SKM-1 (cell line): ENCODE measurements at regions not wholly inside any gene's neighbourhood (a gene's known extent, or its start where the extent isn't known, plus 50 kb on each side); places are given as distances from the start of the nearest gene placed in this dataset.
"Not testable (repeated sequence)": the region's sequence is repeated elsewhere in the genome, so short reads cannot be mapped to it uniquely, and the experiment has no call there.

Experiments
- DNase-seq: peaks from one replicate; lab custom pipeline; 2025; ENCODE audit not compliant: unreplicated experiment; lab: John Stamatoyannopoulos, UW

GRCh38 chr2:144975881-144976280 lies 456.0 kb upstream of the ZEB2 start:
- no peak for DNase-seq

DNA sequence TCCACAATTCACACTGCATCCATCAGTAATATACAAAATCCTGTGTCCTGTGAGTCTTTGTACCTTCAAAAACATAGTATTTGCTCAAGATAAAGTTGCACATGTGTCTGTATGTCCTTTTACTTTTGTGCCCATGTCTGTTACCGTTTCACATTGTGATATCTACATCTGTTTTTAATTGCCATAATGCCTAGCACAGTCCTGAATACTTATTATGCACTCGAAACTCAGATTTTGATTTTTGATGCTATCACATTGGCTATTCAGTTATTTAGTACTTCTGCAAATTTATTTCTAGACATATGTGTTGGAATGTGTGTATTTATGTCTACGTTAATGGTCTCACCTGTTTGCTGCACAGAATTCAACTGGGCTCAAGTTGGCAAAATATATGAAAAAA lies 452.8 kb upstream of the ZEB2 start:
- no peak for DNase-seq

- no peak for DNase-seq
These were observed 451.9 kb upstream of the ZEB2 start for GRCh38 chr2:144971786-144972335.

DNA sequence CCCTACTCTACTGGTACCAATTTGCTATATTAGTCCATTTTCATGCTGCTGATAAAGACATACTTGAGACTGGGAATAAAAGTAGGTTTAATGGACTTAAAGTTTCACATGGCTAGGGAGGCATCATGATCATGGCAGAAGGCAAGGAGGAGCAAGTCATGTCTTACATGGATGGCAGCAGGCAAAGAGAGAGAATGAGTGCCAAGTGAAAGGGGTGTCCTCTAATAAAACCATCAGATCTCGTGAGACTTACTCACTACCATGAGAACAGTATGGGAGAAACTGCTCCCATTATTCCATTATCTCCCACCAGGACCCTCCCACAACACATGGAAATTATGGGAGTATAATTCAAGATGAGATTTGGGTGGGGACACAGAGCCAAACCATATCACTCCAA lies 450.5 kb upstream of the ZEB2 start:
- not testable (repeated sequence) for DNase-seq

DNA sequence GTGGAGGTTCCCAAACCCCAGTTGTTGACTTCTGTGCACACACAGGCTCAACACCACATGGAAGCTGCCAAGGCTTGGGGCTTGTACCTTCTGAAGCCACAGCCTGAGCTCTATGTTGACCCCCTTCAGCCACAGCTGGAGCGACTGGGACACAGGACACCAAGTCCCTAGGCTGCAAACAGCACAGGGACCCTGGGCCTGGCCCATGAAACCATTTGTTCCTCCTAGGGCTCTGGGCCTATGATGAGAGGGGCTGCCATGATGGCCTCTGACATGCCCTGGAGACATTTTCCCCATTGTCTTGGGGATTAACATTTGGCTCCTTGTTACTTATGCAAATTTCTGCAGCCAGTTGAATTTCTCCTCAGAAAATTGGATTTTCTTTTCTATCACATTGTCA lies 449.6 kb upstream of the ZEB2 start:
- not testable (repeated sequence) for DNase-seq

- no peak for DNase-seq
These were observed 448.0 kb upstream of the ZEB2 start for GRCh38 chr2:144967961-144968360.

DNA sequence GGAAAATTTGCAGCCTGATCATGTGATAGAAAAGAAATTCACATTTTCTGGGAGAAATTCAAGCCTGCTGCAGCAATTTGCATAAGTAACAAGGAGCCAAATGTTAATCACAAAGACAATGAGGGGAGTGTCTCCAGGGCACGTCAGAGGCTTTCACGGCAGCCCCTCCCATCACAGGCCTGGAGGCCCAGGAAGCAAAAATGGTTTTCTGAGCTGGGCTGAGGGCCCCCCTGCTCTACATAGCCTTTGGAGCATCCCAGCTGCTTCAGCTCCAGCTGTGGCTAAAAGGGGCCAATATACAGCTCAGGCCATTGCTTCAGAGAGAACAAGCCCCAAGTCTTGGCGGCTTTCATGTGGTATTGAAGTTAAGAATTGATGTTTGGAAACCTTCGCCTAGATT lies 445.3 kb upstream of the ZEB2 start:
- DNase-seq = no peak

GRCh38 chr2:144963031-144963430 lies 443.1 kb upstream of the ZEB2 start:
- no peak for DNase-seq

GRCh38 chr2:144959416-144959815 lies 439.5 kb upstream of the ZEB2 start:
- no peak for DNase-seq

DNA sequence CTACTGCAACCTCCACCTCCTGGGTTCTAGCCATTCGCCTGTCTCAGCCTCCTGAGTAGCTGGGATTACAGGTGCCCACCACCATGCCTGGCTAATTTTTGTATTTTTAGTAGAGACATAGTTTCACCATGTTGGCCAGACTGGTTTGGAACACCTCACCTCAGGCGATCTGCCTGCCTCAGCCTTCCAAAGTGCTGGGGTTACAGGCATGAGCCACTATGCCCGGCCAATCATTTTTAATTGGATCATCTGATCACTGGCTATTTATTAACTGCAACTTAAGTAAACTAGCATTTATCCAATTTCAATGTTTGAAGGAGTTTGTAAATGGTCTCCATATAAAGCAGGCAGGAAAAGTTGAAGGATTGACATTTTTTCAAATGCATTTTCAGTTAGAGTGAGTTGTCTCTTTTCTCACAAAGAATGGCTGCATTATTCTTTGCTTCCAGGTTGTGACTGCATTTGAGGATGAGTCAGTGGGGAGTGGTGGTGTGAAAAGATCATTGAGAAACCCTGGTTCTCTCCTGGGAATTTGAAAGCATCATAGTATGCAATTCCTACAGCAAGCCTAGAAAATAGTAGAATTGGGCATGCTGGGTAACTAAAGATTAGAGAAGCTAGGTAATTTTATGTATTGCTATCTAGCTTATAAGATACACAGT lies 431.1 kb upstream of the ZEB2 start:
- DNase-seq = no peak

DNA sequence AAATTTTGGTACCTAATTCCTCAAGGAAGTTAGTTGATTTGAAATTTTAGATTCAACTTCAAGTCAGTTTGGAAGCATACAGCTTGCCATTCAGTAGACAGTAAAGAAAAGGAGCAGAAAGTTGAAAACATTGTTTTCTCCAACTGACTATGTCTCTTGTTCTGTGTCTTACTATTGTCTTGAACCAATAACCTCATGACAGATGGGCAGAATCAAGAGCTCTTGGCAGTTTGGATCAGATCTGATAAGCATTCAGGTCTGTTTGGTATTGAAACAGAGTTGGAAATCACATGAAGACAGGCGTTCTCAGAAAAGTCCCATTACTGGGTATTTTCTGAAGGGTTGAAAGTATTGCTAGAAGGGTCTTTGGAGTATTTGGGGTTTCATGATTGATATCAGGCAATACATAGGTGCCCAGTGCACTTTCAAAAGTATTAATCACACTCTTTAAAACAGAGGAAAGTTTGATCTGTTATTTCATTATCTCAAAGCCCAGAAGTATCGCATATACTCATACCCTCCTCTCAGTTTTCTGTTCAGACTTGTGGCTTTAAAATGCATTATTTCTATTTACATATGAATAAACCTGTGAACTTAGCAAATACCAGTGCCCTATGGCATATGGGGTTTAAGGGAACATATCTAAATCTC lies 428.4 kb upstream of the ZEB2 start:
- DNase-seq = no peak

GRCh38 chr2:144947709-144948037 lies 427.8 kb upstream of the ZEB2 start:
- no peak for DNase-seq

- peak; percentile 46 for DNase-seq
These were observed 426.3 kb upstream of the ZEB2 start for GRCh38 chr2:144946263-144946662.

DNA sequence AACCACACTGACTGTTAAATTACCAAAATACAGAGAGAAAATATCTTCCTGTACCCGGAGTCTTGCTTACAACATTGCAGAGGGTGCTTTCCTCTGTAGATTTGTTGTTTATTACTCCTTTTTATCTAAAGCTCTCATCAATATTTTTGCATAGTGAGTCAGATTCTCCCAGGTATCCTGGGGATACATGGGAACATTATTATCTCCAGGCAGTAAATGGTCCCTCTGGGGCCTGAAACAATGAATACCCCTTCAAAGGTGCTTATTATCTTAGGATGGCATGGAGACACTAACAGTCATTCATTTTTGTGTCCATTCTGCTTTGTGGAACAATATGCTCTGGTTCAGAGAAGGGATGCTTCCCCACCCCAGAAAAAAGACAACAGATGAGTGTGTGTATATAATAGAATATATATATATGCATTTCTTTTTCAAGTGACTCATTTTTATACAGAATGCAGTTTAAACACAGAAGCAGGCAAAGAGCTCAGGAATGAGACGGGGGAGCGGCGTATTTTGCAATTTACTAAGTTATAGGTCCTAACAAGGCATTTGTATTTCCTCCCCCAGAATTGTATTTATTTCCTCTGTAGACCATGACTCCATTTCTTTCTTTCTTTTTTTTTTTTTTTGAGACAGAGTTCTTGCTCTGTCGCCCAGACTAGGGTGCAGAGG lies 424.8 kb upstream of the ZEB2 start:
- DNase-seq = no peak

DNA sequence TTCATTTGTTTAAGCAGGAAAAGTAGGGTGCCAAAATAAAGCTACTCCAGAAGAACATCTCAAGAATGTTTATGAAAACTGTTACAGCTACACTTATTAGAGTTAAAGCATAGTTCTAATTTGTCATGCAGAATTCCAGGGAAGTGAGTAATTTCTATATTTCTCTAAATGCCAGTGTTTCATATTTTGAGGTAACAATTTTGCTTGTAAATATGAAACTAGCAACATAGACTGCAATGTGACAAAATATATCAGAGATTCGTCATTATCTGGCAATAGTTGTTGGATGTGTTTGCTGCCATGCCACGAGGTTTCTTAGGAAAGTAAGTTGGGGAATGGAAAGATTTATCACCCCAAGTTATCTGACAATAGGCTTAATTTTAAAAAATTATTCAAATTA lies 424.1 kb upstream of the ZEB2 start:
- DNase-seq = no peak

- no peak for DNase-seq
These were observed 423.5 kb upstream of the ZEB2 start for GRCh38 chr2:144943293-144943941.

- DNase-seq = no peak
These were observed 422.8 kb upstream of the ZEB2 start for GRCh38 chr2:144942516-144943256.

- DNase-seq = no peak
These were observed 422.0 kb upstream of the ZEB2 start for GRCh38 chr2:144941743-144942488.

GRCh38 chr2:144939590-144939989 lies 419.7 kb upstream of the ZEB2 start:
- no peak for DNase-seq
